Caco-2 (cell line): ENCODE measurements at regions not wholly inside any gene's neighbourhood (a gene's known extent, or its start where the extent isn't known, plus 50 kb on each side); places are given as distances from the start of the nearest gene placed in this dataset.

ENCODE experiments used
- BruUV-seq: library from RNA; stranded (reverse); fragments of 400-500 nt; replicated peaks from 2 replicates; lab custom pipeline; 2021; lab: Mats Ljungman, UMichigan
- CTCF ChIA-PET: fragments of 300-600 bp; sonication (Branson Sonifier 250); formaldehyde crosslinking; loops from one replicate; lab custom pipeline; 2022; ENCODE audit warnings: antibody characterized with exemption; lab: Charles Lee
- POLR2A ChIA-PET: fragments of 300-600 bp; sonication (Branson Sonifier 250); formaldehyde crosslinking; loops from one replicate; lab custom pipeline; 2022; ENCODE audit warnings: antibody characterized with exemption; lab: Charles Lee
- DNase-seq, 2 experiments: peaks; one replicate each; pipeline versions ENCODE4 v3.0.0 to v3.0.0-alpha.2; 2020 to 2022
- H3K27me3 ChIP-seq: replicated peaks from 2 replicates; pipeline ENCODE4 v1.6.0; 2011; ENCODE audit warnings: low read length; ENCODE audit not compliant: control insufficient read depth, insufficient read depth
- H3K36me3 ChIP-seq: 2 replicates; pipeline ENCODE4 v1.5.1; 2011; ENCODE audit warnings: low read length; ENCODE audit not compliant: control insufficient read depth, insufficient read depth
- H3K4me1 ChIP-seq: fragments of 250-450 bp; sonication (Bioruptor Pico); 2 replicates; pipeline ENCODE4 v1.5.1; 2020; ENCODE audit warnings: mild to moderate bottlenecking
- H3K4me3 ChIP-seq: 2 replicates; pipeline ENCODE4 v1.5.1; 2011; ENCODE audit warnings: low read depth, mild to moderate bottlenecking, control low read depth, low read length
- H3K9me3 ChIP-seq: fragments of 250-450 bp; sonication (Bioruptor Pico); 2 replicates; pipeline ENCODE4 v1.5.1; 2020; ENCODE audit warnings: mild to moderate bottlenecking, moderate library complexity
- H3K27ac Mint-ChIP-seq: one replicate; pipeline ENCODE4 v1.8.0; 2022; ENCODE audit warnings: mixed read lengths; ENCODE audit not compliant: unreplicated experiment
- H3K27me3 Mint-ChIP-seq: one replicate; pipeline ENCODE4 v1.8.0; 2022; ENCODE audit warnings: mixed read lengths; ENCODE audit not compliant: insufficient read depth, unreplicated experiment
- H3K36me3 Mint-ChIP-seq: one replicate; pipeline ENCODE4 v1.8.0; 2022; ENCODE audit warnings: mild to moderate bottlenecking, mixed read lengths; ENCODE audit not compliant: insufficient read depth, unreplicated experiment
- H3K4me1 Mint-ChIP-seq: one replicate; pipeline ENCODE4 v1.8.0; 2022; ENCODE audit warnings: low read depth, mixed read lengths; ENCODE audit not compliant: unreplicated experiment
- H3K4me3 Mint-ChIP-seq: one replicate; pipeline ENCODE4 v1.8.0; 2022; ENCODE audit warnings: mild to moderate bottlenecking, moderate library complexity, mixed read lengths; ENCODE audit not compliant: unreplicated experiment
- H3K9me3 Mint-ChIP-seq: one replicate; pipeline ENCODE4 v1.8.0; 2022; ENCODE audit warnings: mixed read lengths; ENCODE audit not compliant: unreplicated experiment
- intact Hi-C: fragments of 100-400 bp; cut with micrococcal nuclease; formaldehyde crosslinking; loops from one replicate; pipeline ENCODE4 v1.10.0; 2022; ENCODE audit not compliant: unreplicated experiment
- TF ChIP-seq, protein P1 (sequence below), 2 experiments: fragments of 200-600 bp in 1 of 2; IDR thresholded peaks; 1 replicate in 1 of 2; 2 replicates in 1 of 2; pipeline versions ENCODE4 v1.5.1 to v1.8.0; 2011 to 2022; ENCODE audit warnings: antibody characterized with exemption in 1 of 2, control low read depth in 1 of 2, inconsistent platforms in 1 of 2, low read depth in 1 of 2, low read length in 1 of 2, mild to moderate bottlenecking in 1 of 2, moderate library complexity in 1 of 2; ENCODE audit not compliant: insufficient read depth in 1 of 2, severe bottlenecking in 1 of 2, unreplicated experiment in 1 of 2

DNA sequence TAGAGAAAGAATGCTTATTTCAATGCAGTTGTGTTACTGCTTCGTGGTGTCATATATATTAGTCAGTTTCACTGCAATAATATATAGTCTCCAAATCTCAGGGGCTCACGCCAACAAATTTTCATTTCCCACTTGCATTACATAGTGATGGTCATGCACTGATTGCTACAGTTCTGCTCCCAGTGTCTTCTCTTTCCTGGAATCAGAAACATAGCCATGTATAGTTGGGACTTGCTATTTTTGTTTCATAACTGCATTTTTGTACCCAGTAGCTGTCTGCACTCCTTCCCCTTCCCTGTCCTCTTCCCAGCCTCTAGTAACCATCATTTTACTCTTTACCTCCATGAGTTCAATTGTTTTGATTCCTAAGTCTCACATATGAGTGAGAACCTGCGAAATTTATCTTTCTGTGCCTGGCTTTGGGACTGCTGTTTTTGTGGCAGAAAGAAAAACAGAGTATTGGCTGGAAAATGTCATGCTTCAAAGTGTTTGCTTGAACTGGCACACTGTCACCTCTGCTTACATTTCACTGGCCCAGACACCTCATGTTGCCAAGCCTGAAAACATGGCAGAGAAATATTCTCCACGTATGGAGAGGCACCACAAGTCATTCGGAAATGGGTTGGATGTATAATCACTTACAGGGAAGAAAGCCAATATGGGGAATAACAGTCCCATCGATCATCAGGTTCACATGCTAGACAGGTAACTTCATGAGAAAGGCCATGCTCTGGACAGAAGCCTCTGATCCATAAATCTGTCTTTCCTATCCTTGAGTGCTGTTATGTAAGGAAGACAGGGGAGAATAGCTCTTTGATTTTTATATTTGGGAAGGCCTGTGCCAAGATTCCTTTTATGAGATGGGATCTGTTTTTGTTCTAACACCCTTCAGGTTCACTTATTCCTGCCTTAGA lies 60.4 kb upstream of the BACH1 start:
- no peak for DNase-seq
- Histone ChIP-seq H3K4me3 (no peak overlapping the region), H3K4me1 (peaks cover 6% of the 10 kb centered on the region; the same call in 1 of the 2 replicates), H3K27me3 (no peaks in the 10 kb centered on the region), H3K9me3 (no peaks in the 10 kb centered on the region), H3K36me3 (no peaks in the 10 kb centered on the region)
- no peak overlapping the region for H3K4me3 Mint-ChIP-seq
- H3K27ac Mint-ChIP-seq, result no peak overlapping the region
- ChIA-PET POLR2A (no interaction called here), CTCF (no interaction called here)
- H3K9me3 Mint-ChIP-seq, result no peaks in the 10 kb centered on the region
- H3K4me1 Mint-ChIP-seq, result peaks cover 10% of the 10 kb centered on the region
- H3K27me3 Mint-ChIP-seq, result no peaks in the 10 kb centered on the region
- intact Hi-C loops, result no loop called here
- no peaks in the 10 kb centered on the region for H3K36me3 Mint-ChIP-seq
- BruUV-seq, result no TSS peak
- TF ChIP-seq, protein P1, sequence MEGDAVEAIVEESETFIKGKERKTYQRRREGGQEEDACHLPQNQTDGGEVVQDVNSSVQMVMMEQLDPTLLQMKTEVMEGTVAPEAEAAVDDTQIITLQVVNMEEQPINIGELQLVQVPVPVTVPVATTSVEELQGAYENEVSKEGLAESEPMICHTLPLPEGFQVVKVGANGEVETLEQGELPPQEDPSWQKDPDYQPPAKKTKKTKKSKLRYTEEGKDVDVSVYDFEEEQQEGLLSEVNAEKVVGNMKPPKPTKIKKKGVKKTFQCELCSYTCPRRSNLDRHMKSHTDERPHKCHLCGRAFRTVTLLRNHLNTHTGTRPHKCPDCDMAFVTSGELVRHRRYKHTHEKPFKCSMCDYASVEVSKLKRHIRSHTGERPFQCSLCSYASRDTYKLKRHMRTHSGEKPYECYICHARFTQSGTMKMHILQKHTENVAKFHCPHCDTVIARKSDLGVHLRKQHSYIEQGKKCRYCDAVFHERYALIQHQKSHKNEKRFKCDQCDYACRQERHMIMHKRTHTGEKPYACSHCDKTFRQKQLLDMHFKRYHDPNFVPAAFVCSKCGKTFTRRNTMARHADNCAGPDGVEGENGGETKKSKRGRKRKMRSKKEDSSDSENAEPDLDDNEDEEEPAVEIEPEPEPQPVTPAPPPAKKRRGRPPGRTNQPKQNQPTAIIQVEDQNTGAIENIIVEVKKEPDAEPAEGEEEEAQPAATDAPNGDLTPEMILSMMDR (IDR thresholded peaks at IDR 0.05; ENCODE audit: insufficient read depth in 1 of 2, low read depth in 1 of 2, low read length in 1 of 2, severe bottlenecking in 1 of 2, unreplicated experiment in 1 of 2), result no peak

DNA sequence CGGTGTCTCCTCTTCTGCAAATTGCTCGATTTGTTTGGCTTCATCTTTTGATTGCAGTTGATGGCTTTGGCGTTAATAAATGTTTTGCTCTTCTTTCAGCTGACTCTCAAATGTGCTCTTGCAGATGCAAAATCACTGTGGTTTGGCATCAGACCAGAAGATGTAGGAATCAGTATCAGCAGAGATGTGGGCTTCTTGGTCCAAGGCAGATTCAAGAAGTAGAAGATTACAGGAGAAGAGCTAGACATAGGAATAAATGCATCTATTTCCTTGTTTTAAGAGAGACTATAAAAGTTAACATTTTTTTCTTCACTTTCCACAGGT lies 59.8 kb upstream of the BACH1 start:
- Mint-ChIP-seq H3K27me3 (no peaks in the 10 kb centered on the region), H3K4me3 (no peak overlapping the region), H3K36me3 (no peaks in the 10 kb centered on the region), H3K4me1 (peaks cover 7% of the 10 kb centered on the region), H3K9me3 (no peaks in the 10 kb centered on the region), H3K27ac (no peak overlapping the region)
- ChIA-PET CTCF (no interaction called here), POLR2A (no interaction called here)
- peaks cover 4% of the 10 kb centered on the region; the same call in 1 of the 2 replicates for H3K4me1 ChIP-seq
- TF ChIP-seq, protein P1 (IDR thresholded peaks at IDR 0.05; ENCODE audit: insufficient read depth in 1 of 2, low read depth in 1 of 2, low read length in 1 of 2, severe bottlenecking in 1 of 2, unreplicated experiment in 1 of 2), result no peak
- no peak overlapping the region for H3K4me3 ChIP-seq
- intact Hi-C loops, result no loop called here
- DNase-seq, result no peak
- no peaks in the 10 kb centered on the region for H3K27me3 ChIP-seq
- H3K9me3 ChIP-seq, result no peaks in the 10 kb centered on the region
- no TSS peak for BruUV-seq
- H3K36me3 ChIP-seq, result no peaks in the 10 kb centered on the region

DNA sequence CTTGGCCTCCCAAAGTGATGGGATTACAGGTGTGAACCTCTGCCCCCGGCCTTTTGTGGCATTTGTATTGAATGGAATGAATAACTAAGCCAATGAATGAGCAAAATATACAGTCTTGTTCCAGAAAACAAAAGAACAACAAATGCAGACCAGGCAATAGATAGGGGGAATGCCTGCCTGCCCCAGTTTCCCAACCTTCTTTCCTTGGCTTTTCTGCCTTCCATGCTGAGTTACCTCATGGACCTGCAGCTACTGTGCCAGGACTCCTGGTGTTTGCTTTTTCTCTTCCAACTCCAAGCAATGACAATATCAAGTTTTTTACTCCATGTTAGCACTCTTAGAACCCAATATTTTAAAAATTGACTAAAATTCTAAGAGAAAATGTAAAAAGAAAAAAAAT lies 58.6 kb upstream of the BACH1 start:
- BruUV-seq, result no TSS peak
- TF ChIP-seq, protein P1 (IDR thresholded peaks at IDR 0.05; ENCODE audit: insufficient read depth in 1 of 2, low read depth in 1 of 2, low read length in 1 of 2, severe bottlenecking in 1 of 2, unreplicated experiment in 1 of 2), result no peak

More for the DNA sequence above, 58.6 kb upstream of the BACH1 start:
- Mint-ChIP-seq H3K4me1 (peaks cover under 1% of the 10 kb centered on the region), H3K9me3 (no peaks in the 10 kb centered on the region), H3K27ac (no peak overlapping the region), H3K27me3 (no peaks in the 10 kb centered on the region), H3K4me3 (no peak overlapping the region), H3K36me3 (no peaks in the 10 kb centered on the region)
- Histone ChIP-seq H3K4me1 (no peaks in the 10 kb centered on the region), H3K4me3 (no peak overlapping the region), H3K9me3 (no peaks in the 10 kb centered on the region), H3K36me3 (no peaks in the 10 kb centered on the region), H3K27me3 (no peaks in the 10 kb centered on the region)
- ChIA-PET POLR2A (no interaction called here), CTCF (no interaction called here)
- no peak for DNase-seq
- intact Hi-C loops, result no loop called here
